GM18505 (cell line): ENCODE measurements at regions not wholly inside any gene's neighbourhood (a gene's known extent, or its start where the extent isn't known, plus 50 kb on each side); places are given as distances from the start of the nearest gene placed in this dataset.
"Not testable (repeated sequence)": the region's sequence is repeated elsewhere in the genome, so short reads cannot be mapped to it uniquely, and the experiment has no call there.

Experiments
- ATAC-seq: cut with Tn5 transposase; IDR thresholded peaks from one replicate; pipeline ENCODE4 v1.9.1; 2021; ENCODE audit not compliant: unreplicated experiment
- POLR2A ChIP-seq: IDR thresholded peaks from 4 replicates; pipeline ENCODE4 v1.6.1; 2011; ENCODE audit warnings: borderline replicate concordance; ENCODE audit not compliant: insufficient read depth, insufficient read length; ENCODE audit errors: extremely low read depth

DNA sequence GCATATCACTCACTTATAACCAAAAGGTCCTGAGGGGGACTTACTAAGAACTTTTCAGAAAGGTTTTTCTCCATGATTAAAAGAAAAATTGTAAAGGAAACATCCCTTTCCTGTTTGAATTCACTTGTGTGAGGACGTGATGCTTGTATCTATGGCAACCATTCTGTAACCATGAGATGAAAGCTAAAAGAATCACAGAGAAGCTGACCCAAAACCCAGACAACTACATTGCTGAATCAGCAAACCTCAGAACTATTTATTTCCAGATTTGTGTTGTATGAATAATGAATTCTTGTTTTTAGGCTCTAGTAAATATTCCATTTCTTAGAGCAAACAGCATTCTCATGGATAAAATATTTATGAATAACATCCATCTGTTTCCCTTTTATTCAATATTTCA lies 91.2 kb downstream of the RCHY1 start:
- no peak for ATAC-seq

GRCh38 chr4:75412746-75413145 lies 101.5 kb downstream of the RCHY1 start:
- no peak for ATAC-seq
- TF ChIP-seq POLR2A, result no peak

More for the DNA sequence above, 91.2 kb downstream of the RCHY1 start:
- TF ChIP-seq POLR2A, result no peak

- no peak for TF ChIP-seq POLR2A
Measured at GRCh38 chr4:75398501-75398900, 115.7 kb downstream of the RCHY1 start.

DNA sequence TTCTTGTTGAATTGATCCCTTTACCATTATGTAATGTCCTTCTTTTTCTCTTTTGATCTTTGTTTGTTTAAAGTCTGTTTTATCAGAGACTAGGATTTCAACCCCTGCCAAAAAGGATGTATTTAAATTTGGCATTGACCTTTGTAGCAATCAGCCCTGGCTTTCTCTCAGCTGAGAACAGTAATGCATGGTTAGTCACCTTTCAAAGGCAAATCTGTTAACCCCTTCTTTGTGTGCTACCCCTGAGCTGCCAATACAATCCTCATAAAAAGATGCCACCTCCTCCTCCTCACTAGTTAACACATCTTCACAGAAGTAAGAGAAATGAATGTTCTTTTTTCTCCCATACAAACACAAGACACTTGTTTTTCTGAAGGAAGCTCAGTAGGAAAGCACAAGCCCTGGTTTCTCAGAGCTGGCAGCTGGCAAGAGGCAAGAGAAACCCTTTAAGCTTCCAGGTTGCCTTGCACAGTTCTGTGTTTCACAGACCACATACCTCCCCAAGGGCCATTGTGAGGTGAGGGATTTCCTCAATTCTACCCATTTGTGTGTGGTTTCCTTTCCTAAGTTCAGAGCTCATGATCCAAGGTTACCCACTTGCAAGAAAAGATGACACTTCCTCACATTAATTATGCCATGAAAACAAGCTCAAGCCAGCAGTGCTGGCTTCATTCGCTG lies 122.6 kb downstream of the RCHY1 start:
- ATAC-seq, result no peak
- no peak for TF ChIP-seq POLR2A

More at GRCh38 chr4:75398501-75398900, 115.7 kb downstream of the RCHY1 start:
- ATAC-seq, result no peak

GRCh38 chr4:75386426-75386825 lies 127.8 kb downstream of the RCHY1 start:
- not testable (repeated sequence) for ATAC-seq

DNA sequence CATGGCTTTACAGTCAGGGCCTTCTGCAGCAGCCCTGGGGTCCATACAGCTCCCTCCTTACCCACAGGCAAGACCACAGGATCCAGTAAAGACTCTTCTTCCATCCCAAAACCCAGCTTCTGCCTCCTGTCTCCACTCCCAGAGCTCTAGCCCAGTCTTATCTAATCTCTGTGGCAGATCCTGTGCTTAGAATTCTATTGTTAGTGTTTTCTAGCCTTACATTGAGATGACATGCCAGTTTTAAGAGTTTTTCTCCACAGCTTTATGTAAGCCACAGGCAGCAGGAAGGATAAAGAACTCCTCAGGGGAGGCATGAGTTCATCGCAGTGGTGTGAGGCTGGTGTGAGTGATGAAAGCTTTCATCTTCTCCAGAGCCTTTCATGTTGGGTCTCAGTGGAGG lies 129.1 kb downstream of the RCHY1 start:
- ATAC-seq, result no peak

DNA sequence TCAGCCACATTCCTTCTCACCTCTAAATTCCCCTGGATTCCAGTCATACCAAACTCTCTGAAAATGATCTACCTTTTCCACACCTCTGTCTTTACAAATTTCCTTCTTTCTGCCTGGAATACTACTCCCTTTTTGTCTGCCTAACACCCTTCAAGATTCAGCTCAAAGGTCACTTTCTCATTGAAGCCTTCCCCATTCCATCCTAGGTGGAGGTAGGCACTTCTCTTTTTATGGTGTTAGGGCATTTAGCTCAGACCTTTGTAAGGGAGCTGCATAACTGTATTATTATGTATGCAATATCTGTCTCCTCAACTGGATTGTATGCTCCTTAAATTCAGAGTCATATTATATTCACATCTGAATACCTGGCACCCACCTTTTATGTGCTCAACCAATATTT lies 137.7 kb downstream of the RCHY1 start:
- no peak for ATAC-seq

More for the DNA sequence above, 129.1 kb downstream of the RCHY1 start:
- no peak for TF ChIP-seq POLR2A

DNA sequence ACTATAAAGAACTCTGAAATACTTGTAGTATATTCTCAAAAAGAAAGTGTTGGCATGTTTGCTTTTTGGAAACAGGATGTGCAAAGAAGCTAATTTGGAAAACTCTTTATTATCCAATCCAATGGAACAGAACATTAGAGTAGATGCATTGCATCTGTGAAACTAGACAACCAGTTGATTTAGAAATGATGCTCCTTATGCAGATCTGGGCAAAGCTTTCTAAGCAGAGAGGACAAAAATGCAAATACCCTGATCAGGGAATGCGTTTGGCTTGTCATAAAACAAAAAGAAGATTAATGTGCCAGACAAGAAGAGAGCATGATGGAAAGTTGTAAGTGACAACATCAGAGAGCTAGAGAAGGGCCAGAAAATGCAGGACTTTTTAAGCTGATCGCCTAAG lies 142.3 kb downstream of the RCHY1 start:
- TF ChIP-seq POLR2A, result no peak
- ATAC-seq, result no peak

More for the DNA sequence above, 137.7 kb downstream of the RCHY1 start:
- TF ChIP-seq POLR2A, result no peak

DNA sequence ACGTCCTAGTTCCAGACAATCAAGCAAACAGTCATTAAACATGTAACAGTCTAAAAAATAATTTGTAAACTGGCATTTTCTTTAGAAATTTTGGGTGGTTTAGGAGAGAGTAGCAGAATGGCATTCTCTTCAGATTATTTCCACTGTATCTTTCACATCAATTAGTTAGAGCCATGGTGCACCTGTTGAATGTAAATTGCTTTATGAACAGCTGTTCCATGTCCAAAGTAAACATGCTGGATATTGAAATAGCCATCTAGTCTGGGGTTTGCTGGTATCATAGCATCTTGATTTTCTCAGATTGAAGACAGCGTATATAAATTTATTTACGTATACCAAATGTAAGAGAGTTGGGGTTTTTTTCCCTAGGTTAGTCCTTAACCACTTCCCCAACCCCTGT lies 143.6 kb downstream of the RCHY1 start:
- no peak for TF ChIP-seq POLR2A
- no peak for ATAC-seq

- no peak for TF ChIP-seq POLR2A
- no peak for ATAC-seq
Measured at GRCh38 chr4:75345423-75345822, 168.8 kb downstream of the RCHY1 start.

GRCh38 chr4:75344915-75345314 lies 169.3 kb downstream of the RCHY1 start:
- no peak for ATAC-seq
- no peak for TF ChIP-seq POLR2A

DNA sequence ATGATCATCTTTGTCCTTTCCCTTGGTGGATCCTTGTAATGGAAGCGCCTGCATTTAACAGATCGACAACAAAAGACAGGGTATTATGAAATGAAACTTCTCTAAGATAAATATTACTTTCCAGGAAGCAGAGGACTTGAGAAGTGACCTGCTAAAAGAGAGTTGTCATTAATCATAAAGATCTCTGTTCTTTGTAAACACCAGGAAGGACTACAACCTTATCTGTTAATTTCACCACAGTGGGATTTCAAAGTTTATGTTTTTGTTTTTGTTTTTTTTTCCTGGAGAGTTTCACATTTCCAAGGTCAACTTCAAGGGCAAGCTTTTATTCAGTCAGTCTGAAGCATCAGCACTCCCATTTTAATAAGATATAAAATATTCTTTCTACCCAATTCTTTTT lies 170.9 kb downstream of the RCHY1 start:
- no peak for TF ChIP-seq POLR2A
- no peak for ATAC-seq

GRCh38 chr4:75340561-75340960 lies 173.6 kb downstream of the RCHY1 start:
- no peak for ATAC-seq
- no peak for TF ChIP-seq POLR2A

GRCh38 chr4:75338352-75338880 lies 175.8 kb downstream of the RCHY1 start:
- no peak for TF ChIP-seq POLR2A
- ATAC-seq, result no peak
